HFFc6 (cell line): ENCODE measurements at regions not wholly inside any gene's neighbourhood (a gene's known extent, or its start where the extent isn't known, plus 50 kb on each side); places are given as distances from the start of the nearest gene placed in this dataset.

Experiments
- DNase-seq: peaks from one replicate; pipeline ENCODE4 v3.0.0-alpha.2; 2018
- H3K27ac Mint-ChIP-seq: 2 replicates; pipeline ENCODE4 v1.8.0; 2020; ENCODE audit warnings: mild to moderate bottlenecking, mixed read lengths
- H3K27me3 Mint-ChIP-seq: 2 replicates; pipeline ENCODE4 v1.8.0; 2021; ENCODE audit warnings: mild to moderate bottlenecking, moderate library complexity, mixed read lengths; ENCODE audit not compliant: insufficient read depth
- H3K36me3 Mint-ChIP-seq: 2 replicates; pipeline ENCODE4 v1.8.0; 2021; ENCODE audit warnings: low read depth, mixed read lengths
- H3K4me1 Mint-ChIP-seq: 2 replicates; pipeline ENCODE4 v1.8.0; 2020; ENCODE audit warnings: low read depth, mixed read lengths
- H3K4me3 Mint-ChIP-seq: 2 replicates; pipeline ENCODE4 v1.8.0; 2020; ENCODE audit warnings: mild to moderate bottlenecking, moderate library complexity, mixed read lengths
- H3K9me3 Mint-ChIP-seq: 2 replicates; pipeline ENCODE4 v1.8.0; 2020; ENCODE audit warnings: mild to moderate bottlenecking, mixed read lengths
- CTCF ChIP-seq: fragments of 200-600 bp; sonication (generic); IDR thresholded peaks from 2 replicates; pipeline ENCODE4 v1.5.0; 2021; ENCODE audit warnings: antibody characterized with exemption, mild to moderate bottlenecking

GRCh38 chr15:46178138-46178537 lies 543.3 kb downstream of the SQOR start:
- Mint-ChIP-seq H3K27me3 (no peaks in the 10 kb centered on the region), H3K4me1 (no peaks in the 10 kb centered on the region), H3K27ac (no peak overlapping the region), H3K36me3 (peaks cover 9% of the 10 kb centered on the region), H3K9me3 (peaks cover 8% of the 10 kb centered on the region), H3K4me3 (no peak overlapping the region)
- TF ChIP-seq CTCF: no peak
- DNase-seq: no peak

- H3K27ac Mint-ChIP-seq: no peak overlapping the region
- no peak for TF ChIP-seq CTCF
- peaks cover 6% of the 10 kb centered on the region; the same call in 1 of the 2 replicates for H3K36me3 Mint-ChIP-seq
- H3K9me3 Mint-ChIP-seq: peaks cover 17% of the 10 kb centered on the region; the same call in 1 of the 2 replicates
- no peak overlapping the region for H3K4me3 Mint-ChIP-seq
- peaks cover 2% of the 10 kb centered on the region; the same call in 1 of the 2 replicates for H3K27me3 Mint-ChIP-seq
- no peaks in the 10 kb centered on the region for H3K4me1 Mint-ChIP-seq
- DNase-seq: no peak
Observed at GRCh38 chr15:46207341-46207740, 572.5 kb downstream of the SQOR start.

GRCh38 chr15:46213551-46213950 lies 578.7 kb downstream of the SQOR start:
- Mint-ChIP-seq H3K27ac (no peak overlapping the region), H3K36me3 (peaks cover 6% of the 10 kb centered on the region; the same call in 1 of the 2 replicates), H3K4me3 (no peak overlapping the region), H3K4me1 (no peaks in the 10 kb centered on the region), H3K9me3 (peaks cover 12% of the 10 kb centered on the region; the same call in 1 of the 2 replicates), H3K27me3 (no peaks in the 10 kb centered on the region)
- no peak for TF ChIP-seq CTCF
- no peak for DNase-seq

DNA sequence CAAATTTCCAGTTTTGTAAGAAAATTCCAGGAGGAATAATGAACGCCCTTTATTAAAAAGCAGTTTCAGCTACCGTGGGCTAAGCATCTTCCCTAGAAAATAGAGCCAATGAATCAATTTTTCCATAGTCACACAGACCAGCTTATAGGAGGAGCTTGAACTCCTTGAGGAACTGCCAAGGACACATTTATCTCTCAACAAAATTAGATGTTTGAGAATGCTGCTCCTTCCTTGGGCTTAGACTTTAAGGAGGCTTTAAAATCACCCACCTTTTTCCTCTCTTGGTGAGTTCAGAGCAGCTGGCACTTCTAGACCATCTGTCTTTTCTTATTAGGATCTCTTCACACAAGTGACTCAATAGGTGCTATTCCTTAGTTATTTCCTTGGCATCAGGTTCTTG lies 588.0 kb downstream of the SQOR start:
- Mint-ChIP-seq H3K27me3 (peaks cover 2% of the 10 kb centered on the region), H3K9me3 (peaks cover 4% of the 10 kb centered on the region), H3K27ac (no peak overlapping the region), H3K4me3 (no peak overlapping the region), H3K36me3 (no peaks in the 10 kb centered on the region), H3K4me1 (no peaks in the 10 kb centered on the region)
- TF ChIP-seq CTCF: no peak
- no peak for DNase-seq

GRCh38 chr15:46229263-46229662 lies 594.4 kb downstream of the SQOR start:
- Mint-ChIP-seq H3K36me3 (no peaks in the 10 kb centered on the region), H3K27ac (no peak overlapping the region), H3K4me3 (no peak overlapping the region), H3K9me3 (0 out of 2 replicates have a peak, but pooled peaks cover 4% of the 10 kb centered on the region), H3K27me3 (no peaks in the 10 kb centered on the region), H3K4me1 (no peaks in the 10 kb centered on the region)
- no peak for TF ChIP-seq CTCF
- no peak for DNase-seq

DNA sequence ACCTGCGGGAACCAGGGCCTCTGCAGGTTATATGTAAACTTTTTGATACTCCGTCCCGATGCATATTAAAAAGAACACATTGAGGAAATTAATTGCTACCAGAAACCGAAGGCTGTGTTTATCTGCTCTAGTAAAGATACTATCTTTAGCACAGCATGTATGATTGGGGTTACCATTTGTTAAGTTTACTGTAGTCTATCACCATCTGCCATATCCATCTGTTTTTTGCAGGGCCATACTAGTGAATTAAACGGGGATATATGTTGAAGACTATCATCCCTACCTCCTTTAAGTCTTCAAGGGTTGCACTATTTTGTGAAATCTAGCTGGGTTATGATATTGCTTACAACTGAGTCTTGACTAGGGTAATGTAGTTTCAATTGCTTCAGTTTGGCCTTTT lies 597.0 kb downstream of the SQOR start:
- Mint-ChIP-seq H3K9me3 (no peaks in the 10 kb centered on the region), H3K36me3 (no peaks in the 10 kb centered on the region), H3K27me3 (no peaks in the 10 kb centered on the region; the same call in none of the 2 replicates), H3K4me3 (no peak overlapping the region), H3K4me1 (no peaks in the 10 kb centered on the region), H3K27ac (no peak overlapping the region)
- no peak for TF ChIP-seq CTCF
- DNase-seq: no peak
